ENCODE measurements at regions not wholly inside any gene's neighbourhood (a gene's known extent, or its start where the extent isn't known, plus 50 kb on each side); places are given as distances from the start of the nearest gene placed in this dataset.
A peak's percentile ranks its signal among the peaks of the same experiment; 100 is the strongest.

DNA sequence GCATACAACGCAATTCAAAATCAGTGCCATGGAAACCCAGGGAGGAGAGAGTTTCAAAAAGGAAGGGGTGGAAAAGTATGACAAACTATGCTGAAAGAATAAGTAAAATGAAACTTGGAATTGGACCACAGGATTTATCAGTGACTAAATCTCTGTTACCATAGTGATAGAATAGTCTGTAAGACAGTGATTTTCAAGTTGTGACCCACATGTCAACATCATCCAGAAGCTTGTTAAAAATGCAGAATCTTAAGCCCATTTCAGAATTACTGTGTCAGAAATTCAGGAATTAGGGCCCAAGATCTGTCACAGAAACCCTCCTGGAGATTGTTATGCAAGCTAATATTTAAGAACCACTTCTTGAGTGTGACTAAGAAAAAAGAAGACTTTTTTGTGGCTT, 417.7 kb upstream of the JAG1 start:
- Histone ChIP-seq H3K4me1 (ENCODE audit: control insufficient read depth, insufficient read depth, low read length) (no peaks in the 10 kb centered on the region), H3K4me3 (ENCODE audit: low read depth, low read length) (no peak overlapping the region), H3K9me3 (ENCODE audit: control insufficient read depth, insufficient read depth, low read length) (no peaks in the 10 kb centered on the region), H3K27me3 (ENCODE audit: control insufficient read depth, insufficient read depth, low read length) (no peaks in the 10 kb centered on the region), H3K36me3 (ENCODE audit: control insufficient read depth, insufficient read depth, low read length) (no peaks in the 10 kb centered on the region), H3K27ac (ENCODE audit: low read depth, low read length) (no peak overlapping the region)
- no peak for DNase-seq (ENCODE audit: low read depth in 4 of 6, low spot score in 6 of 6)
- 80% methylated on average over 1 of the region's 1 CpG for WGBS (ENCODE audit: insufficient coverage)

DNA sequence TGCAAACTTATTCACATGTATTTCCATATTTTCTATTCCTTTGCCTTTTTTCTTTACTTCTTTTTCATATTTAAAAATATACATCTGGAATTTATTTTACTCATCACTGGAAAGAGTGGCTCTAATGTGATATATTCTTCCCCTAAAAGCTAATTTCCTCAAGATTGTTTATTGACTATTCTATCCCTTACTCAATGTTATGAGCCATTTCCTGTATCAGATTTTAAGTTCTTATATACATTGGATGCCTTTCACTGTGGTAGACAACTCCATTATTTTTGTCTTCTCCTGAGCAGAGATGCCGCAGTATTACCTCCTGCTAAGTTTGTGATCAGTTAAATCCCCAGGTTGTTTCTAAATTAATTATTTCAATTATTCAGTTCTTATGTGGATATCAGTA, 418.4 kb upstream of the JAG1 start:
- no peak overlapping the region for H3K4me3 ChIP-seq (ENCODE audit: low read depth, low read length)
- DNase-seq (ENCODE audit: low read depth in 4 of 6, low spot score in 6 of 6): no peak
- no peaks in the 10 kb centered on the region for H3K27me3 ChIP-seq (ENCODE audit: control insufficient read depth, insufficient read depth, low read length)
- H3K27ac ChIP-seq (ENCODE audit: low read depth, low read length): no peak overlapping the region
- H3K4me1 ChIP-seq (ENCODE audit: control insufficient read depth, insufficient read depth, low read length): no peaks in the 10 kb centered on the region
- H3K36me3 ChIP-seq (ENCODE audit: control insufficient read depth, insufficient read depth, low read length): no peaks in the 10 kb centered on the region
- WGBS (ENCODE audit: insufficient coverage): no CpG with 5 or more reads among the region's 1 CpG
- H3K9me3 ChIP-seq (ENCODE audit: control insufficient read depth, insufficient read depth, low read length): no peaks in the 10 kb centered on the region

DNA sequence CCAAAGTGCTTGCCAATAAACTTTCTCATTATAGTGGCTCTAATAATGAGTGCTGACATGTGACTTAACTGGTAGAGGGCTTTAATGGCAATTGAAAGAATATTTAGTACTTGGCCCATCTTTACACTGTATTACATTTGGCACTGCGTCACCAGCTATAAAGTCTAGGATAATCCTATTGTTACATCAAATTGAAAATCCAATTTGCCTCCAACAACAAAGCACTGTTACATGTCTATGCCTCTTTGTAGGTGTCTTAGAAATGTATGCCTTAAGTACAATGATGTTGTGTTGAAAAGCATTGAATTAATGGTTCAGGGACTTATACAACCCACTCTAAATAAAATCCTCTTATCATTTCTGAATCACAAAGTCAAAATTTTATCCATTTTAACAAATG, 420.4 kb upstream of the JAG1 start:
- WGBS (ENCODE audit: insufficient coverage): no CpG with 5 or more reads among the region's 1 CpG
- H3K36me3 ChIP-seq (ENCODE audit: control insufficient read depth, insufficient read depth, low read length): no peaks in the 10 kb centered on the region

DNA sequence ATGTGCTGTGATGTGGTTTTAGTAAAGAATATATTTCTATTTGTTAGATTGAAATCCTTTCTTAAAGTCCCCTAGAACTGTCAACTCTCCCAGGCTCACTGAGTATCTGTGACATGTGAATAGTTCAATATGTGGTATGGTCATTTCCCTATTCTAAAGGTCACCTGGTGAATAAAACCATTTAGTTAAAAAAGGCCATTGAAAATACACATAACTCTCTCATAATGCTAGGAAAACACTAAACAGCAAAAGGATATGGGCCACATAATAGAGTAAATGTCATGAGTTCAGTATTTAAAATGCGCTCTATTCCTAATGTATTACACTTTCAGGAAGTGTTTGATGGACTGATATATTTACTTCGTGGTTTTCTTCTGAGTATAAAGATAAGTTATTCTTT, 420.9 kb upstream of the JAG1 start:
- no CpG with 5 or more reads among the region's 2 CpGs for whole genome bisulfite sequencing (ENCODE audit: insufficient coverage)
- no peaks in the 10 kb centered on the region for H3K27me3 ChIP-seq (ENCODE audit: control insufficient read depth, insufficient read depth, low read length)
- DNase-seq (ENCODE audit: low read depth in 4 of 6, low spot score in 6 of 6): no peak
- no peaks in the 10 kb centered on the region for H3K9me3 ChIP-seq (ENCODE audit: control insufficient read depth, insufficient read depth, low read length)
- no peaks in the 10 kb centered on the region for H3K36me3 ChIP-seq (ENCODE audit: control insufficient read depth, insufficient read depth, low read length)
- no peak overlapping the region for H3K27ac ChIP-seq (ENCODE audit: low read depth, low read length)
- no peaks in the 10 kb centered on the region for H3K4me1 ChIP-seq (ENCODE audit: control insufficient read depth, insufficient read depth, low read length)
- no peak overlapping the region for H3K4me3 ChIP-seq (ENCODE audit: low read depth, low read length)

More for the DNA sequence above, 420.4 kb upstream of the JAG1 start:
- Histone ChIP-seq H3K27me3 (ENCODE audit: control insufficient read depth, insufficient read depth, low read length) (no peaks in the 10 kb centered on the region), H3K9me3 (ENCODE audit: control insufficient read depth, insufficient read depth, low read length) (no peaks in the 10 kb centered on the region), H3K27ac (ENCODE audit: low read depth, low read length) (no peak overlapping the region), H3K4me3 (ENCODE audit: low read depth, low read length) (no peak overlapping the region), H3K4me1 (ENCODE audit: control insufficient read depth, insufficient read depth, low read length) (no peaks in the 10 kb centered on the region)
- no peak for DNase-seq (ENCODE audit: low read depth in 4 of 6, low spot score in 6 of 6)

DNA sequence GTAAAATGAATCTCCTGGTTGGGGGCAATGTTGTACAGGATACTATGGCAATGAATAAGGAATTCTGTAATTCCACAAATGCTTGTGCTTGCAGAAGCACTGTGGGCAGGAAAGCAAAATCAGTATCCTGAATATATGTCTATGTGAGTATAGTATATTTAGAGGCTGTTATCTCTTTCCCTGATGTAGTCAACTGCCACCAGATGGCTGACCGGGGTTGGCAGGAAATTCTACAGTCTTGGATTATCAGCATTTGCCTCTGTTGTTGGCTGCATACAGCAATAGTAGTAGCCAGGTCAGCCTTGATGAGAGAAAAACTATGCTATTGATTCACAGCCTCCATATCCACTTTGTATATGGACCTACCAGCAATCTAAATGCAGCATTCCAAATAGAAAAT, 425.1 kb upstream of the JAG1 start:
- Histone ChIP-seq H3K27me3 (ENCODE audit: control insufficient read depth, insufficient read depth, low read length) (no peaks in the 10 kb centered on the region), H3K9me3 (ENCODE audit: control insufficient read depth, insufficient read depth, low read length) (no peaks in the 10 kb centered on the region), H3K27ac (ENCODE audit: low read depth, low read length) (no peak overlapping the region), H3K36me3 (ENCODE audit: control insufficient read depth, insufficient read depth, low read length) (no peaks in the 10 kb centered on the region), H3K4me1 (ENCODE audit: control insufficient read depth, insufficient read depth, low read length) (no peaks in the 10 kb centered on the region), H3K4me3 (ENCODE audit: low read depth, low read length) (no peak overlapping the region)
- WGBS (ENCODE audit: insufficient coverage): 57% methylated on average over 1 of the region's 1 CpG
- DNase-seq (ENCODE audit: low read depth in 4 of 6, low spot score in 6 of 6): no peak

DNA sequence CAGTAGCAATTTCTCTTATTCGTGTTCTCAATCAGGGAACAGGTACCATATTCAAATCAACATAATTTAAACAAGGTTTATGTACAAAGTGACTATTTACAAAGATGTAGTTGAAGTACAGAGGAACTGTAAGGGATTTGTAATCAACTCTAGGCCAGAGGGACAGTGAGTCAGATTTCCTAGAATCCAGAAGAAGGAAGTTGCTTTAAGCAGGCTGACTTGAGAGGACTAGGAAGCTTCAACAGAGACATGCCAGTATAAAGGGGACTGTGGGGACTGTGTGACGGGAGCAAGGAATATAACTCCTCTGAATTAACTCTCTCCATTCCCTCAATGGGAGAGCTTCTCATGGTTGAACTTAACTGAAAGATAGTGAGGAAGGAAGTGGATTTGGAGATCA, 427.4 kb upstream of the JAG1 start:
- H3K4me1 ChIP-seq (ENCODE audit: control insufficient read depth, insufficient read depth, low read length): no peaks in the 10 kb centered on the region
- no peaks in the 10 kb centered on the region for H3K36me3 ChIP-seq (ENCODE audit: control insufficient read depth, insufficient read depth, low read length)
- no peaks in the 10 kb centered on the region for H3K9me3 ChIP-seq (ENCODE audit: control insufficient read depth, insufficient read depth, low read length)
- no CpG with 5 or more reads among the region's 2 CpGs for WGBS (ENCODE audit: insufficient coverage)
- no peaks in the 10 kb centered on the region for H3K27me3 ChIP-seq (ENCODE audit: control insufficient read depth, insufficient read depth, low read length)
- no peak overlapping the region for H3K4me3 ChIP-seq (ENCODE audit: low read depth, low read length)
- DNase-seq (ENCODE audit: low read depth in 4 of 6, low spot score in 6 of 6): no peak
- H3K27ac ChIP-seq (ENCODE audit: low read depth, low read length): no peak overlapping the region

- WGBS (ENCODE audit: insufficient coverage): 100% methylated on average over 3 of the region's 7 CpGs
- no peak overlapping the region for H3K4me3 ChIP-seq (ENCODE audit: low read depth, low read length)
- H3K27me3 ChIP-seq (ENCODE audit: control insufficient read depth, insufficient read depth, low read length): no peaks in the 10 kb centered on the region
- DNase-seq (ENCODE audit: low read depth in 4 of 6, low spot score in 6 of 6): no peak
- H3K27ac ChIP-seq (ENCODE audit: low read depth, low read length): no peak overlapping the region
- H3K4me1 ChIP-seq (ENCODE audit: control insufficient read depth, insufficient read depth, low read length): no peaks in the 10 kb centered on the region
- no peaks in the 10 kb centered on the region for H3K36me3 ChIP-seq (ENCODE audit: control insufficient read depth, insufficient read depth, low read length)
- no peaks in the 10 kb centered on the region for H3K9me3 ChIP-seq (ENCODE audit: control insufficient read depth, insufficient read depth, low read length)
Measured at GRCh38 chr20:11101696-11102095, 427.9 kb upstream of the JAG1 start.

DNA sequence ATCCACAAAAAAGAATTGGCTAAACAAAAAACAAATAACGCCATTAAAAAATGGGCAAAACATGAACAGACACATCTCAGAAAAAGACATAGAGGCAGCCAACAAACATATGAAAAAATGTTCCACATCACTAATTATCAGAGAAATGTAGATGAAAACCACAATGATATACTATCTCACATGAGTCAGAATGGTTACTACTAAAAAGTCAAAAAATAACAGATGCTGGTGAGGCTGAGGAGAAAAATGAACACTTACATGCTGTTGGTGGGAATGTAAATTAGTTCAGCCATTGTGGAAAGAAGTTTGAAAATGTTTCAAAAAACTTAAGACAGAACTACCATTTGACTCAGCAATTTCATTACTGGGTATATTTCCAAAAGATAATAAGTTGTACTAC, 430.1 kb upstream of the JAG1 start:
- no peak overlapping the region for H3K4me3 ChIP-seq (ENCODE audit: low read depth, low read length)
- DNase-seq (ENCODE audit: low read depth in 4 of 6, low spot score in 6 of 6): no peak
- H3K4me1 ChIP-seq (ENCODE audit: control insufficient read depth, insufficient read depth, low read length): no peaks in the 10 kb centered on the region
- H3K27ac ChIP-seq (ENCODE audit: low read depth, low read length): no peak overlapping the region
- no CpG with 5 or more reads among the region's 1 CpG for WGBS (ENCODE audit: insufficient coverage)
- no peaks in the 10 kb centered on the region for H3K36me3 ChIP-seq (ENCODE audit: control insufficient read depth, insufficient read depth, low read length)
- no peaks in the 10 kb centered on the region for H3K9me3 ChIP-seq (ENCODE audit: control insufficient read depth, insufficient read depth, low read length)
- no peaks in the 10 kb centered on the region for H3K27me3 ChIP-seq (ENCODE audit: control insufficient read depth, insufficient read depth, low read length)

DNA sequence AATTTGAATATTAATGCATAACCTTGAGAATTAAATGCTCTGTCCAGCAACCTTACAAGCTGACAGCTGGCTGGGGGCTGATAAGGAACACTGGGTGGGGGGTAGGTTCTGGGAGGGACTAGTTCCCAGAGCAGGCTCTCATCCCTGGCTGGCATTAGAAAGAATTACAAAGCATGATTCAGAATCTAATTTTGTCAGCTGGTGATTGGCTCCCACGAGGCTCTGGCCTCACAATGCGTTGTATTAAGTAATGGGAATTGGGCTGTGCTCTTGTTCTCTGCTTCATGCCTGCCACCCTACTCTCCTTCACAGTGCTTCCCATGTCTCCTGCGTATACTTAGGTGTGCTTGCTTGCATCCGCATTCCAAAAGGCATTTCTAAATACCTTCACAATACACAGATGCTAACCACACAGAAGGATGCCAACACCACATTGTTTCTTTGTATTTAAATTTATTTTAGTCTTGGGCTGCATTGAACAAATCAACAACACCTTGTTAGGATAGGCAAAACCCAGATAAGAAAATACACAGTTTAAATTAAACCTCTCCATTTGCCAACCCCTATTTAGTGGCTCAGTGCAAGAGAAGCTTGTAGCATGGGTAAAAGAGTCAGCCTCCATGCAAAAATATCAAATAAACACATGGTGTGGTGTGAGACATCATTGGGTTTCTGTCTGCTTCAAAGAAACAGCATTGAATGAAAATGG, 434.5 kb upstream of the JAG1 start:
- Histone ChIP-seq H3K4me1 (ENCODE audit: control insufficient read depth, insufficient read depth, low read length) (no peaks in the 10 kb centered on the region), H3K27me3 (ENCODE audit: control insufficient read depth, insufficient read depth, low read length) (no peaks in the 10 kb centered on the region), H3K4me3 (ENCODE audit: low read depth, low read length) (no peak overlapping the region), H3K36me3 (ENCODE audit: control insufficient read depth, insufficient read depth, low read length) (no peaks in the 10 kb centered on the region), H3K9me3 (ENCODE audit: control insufficient read depth, insufficient read depth, low read length) (no peaks in the 10 kb centered on the region), H3K27ac (ENCODE audit: low read depth, low read length) (no peak overlapping the region)
- DNase-seq (ENCODE audit: low read depth in 4 of 6, low spot score in 6 of 6): peak in 1 of 6 donors; percentile 58
- no CpG with 5 or more reads among the region's 4 CpGs for WGBS (ENCODE audit: insufficient coverage)

GRCh38 chr20:11110535-11110934, 436.7 kb upstream of the JAG1 start:
- no peak for DNase-seq (ENCODE audit: low read depth in 4 of 6, low spot score in 6 of 6)
- no peak overlapping the region for H3K27ac ChIP-seq (ENCODE audit: low read depth, low read length)
- no peak overlapping the region for H3K4me3 ChIP-seq (ENCODE audit: low read depth, low read length)
- H3K36me3 ChIP-seq (ENCODE audit: control insufficient read depth, insufficient read depth, low read length): no peaks in the 10 kb centered on the region
- no peaks in the 10 kb centered on the region for H3K27me3 ChIP-seq (ENCODE audit: control insufficient read depth, insufficient read depth, low read length)
- WGBS (ENCODE audit: insufficient coverage): 89% methylated on average over 2 of the region's 4 CpGs
- no peaks in the 10 kb centered on the region for H3K4me1 ChIP-seq (ENCODE audit: control insufficient read depth, insufficient read depth, low read length)
- H3K9me3 ChIP-seq (ENCODE audit: control insufficient read depth, insufficient read depth, low read length): no peaks in the 10 kb centered on the region

Measured in spinal cord (tissue), 9 donors.